ENCODE measurements at regions not wholly inside any gene's neighbourhood (a gene's known extent, or its start where the extent isn't known, plus 50 kb on each side); places are given as distances from the start of the nearest gene placed in this dataset.

- POLR2A ChIA-PET, result interaction anchor here (0.6 kb wide), 1 partner anchor 205 kb away, joined by 3 read pairs; no protein-coding TSS in a partner anchor
- intact Hi-C loops (cut with micrococcal nuclease), result no loop called here
- 0% methylated on average over 2 of the region's 2 CpGs for WGBS (ENCODE audit: insufficient coverage, low coverage, missing lambda C conversion rate)
- no peak for TF ChIP-seq ZBTB26 (CRISPR knock-in tag; IDR thresholded peaks at IDR 0.05)
- no peak for TF ChIP-seq MTA2 (IDR thresholded peaks at IDR 0.05; ENCODE audit: low read depth)
- TF ChIP-seq MXD1 (CRISPR knock-in tag; IDR thresholded peaks at IDR 0.05; ENCODE audit: borderline replicate concordance, poor library complexity, severe bottlenecking), result no peak
- no peak for TF ChIP-seq UBTF (IDR thresholded peaks at IDR 0.05; ENCODE audit: borderline replicate concordance in 1 of 2, low read depth in 2 of 2, low read length in 2 of 2)
- TF ChIP-seq, protein P1, sequence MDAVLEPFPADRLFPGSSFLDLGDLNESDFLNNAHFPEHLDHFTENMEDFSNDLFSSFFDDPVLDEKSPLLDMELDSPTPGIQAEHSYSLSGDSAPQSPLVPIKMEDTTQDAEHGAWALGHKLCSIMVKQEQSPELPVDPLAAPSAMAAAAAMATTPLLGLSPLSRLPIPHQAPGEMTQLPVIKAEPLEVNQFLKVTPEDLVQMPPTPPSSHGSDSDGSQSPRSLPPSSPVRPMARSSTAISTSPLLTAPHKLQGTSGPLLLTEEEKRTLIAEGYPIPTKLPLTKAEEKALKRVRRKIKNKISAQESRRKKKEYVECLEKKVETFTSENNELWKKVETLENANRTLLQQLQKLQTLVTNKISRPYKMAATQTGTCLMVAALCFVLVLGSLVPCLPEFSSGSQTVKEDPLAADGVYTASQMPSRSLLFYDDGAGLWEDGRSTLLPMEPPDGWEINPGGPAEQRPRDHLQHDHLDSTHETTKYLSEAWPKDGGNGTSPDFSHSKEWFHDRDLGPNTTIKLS (IDR thresholded peaks at IDR 0.05; ENCODE audit: borderline replicate concordance, low read depth), result no peak
- no peak for TF ChIP-seq STAG1 (CRISPR knock-in tag; IDR thresholded peaks at IDR 0.05; ENCODE audit: borderline replicate concordance)
- no peak for TF ChIP-seq SMAD3 (CRISPR knock-in tag; conservative IDR thresholded peaks at IDR 0.05)
- TF ChIP-seq STAT6 (CRISPR knock-in tag; IDR thresholded peaks at IDR 0.05), result no peak
- TF ChIP-seq BRCA1 (IDR thresholded peaks at IDR 0.05), result no peak
- no peak for TF ChIP-seq BRCA1 (CRISPR knock-in tag; IDR thresholded peaks at IDR 0.05)
- no peak for TF ChIP-seq CAMTA2 (CRISPR knock-in tag; conservative IDR thresholded peaks at IDR 0.05)
- no peak for TF ChIP-seq SAFB (IDR thresholded peaks at IDR 0.05; ENCODE audit: borderline replicate concordance, low read depth, low read length)
- no peak for TF ChIP-seq JUND (IDR thresholded peaks at IDR 0.05; ENCODE audit: borderline replicate concordance, low read depth, low read length)
- no peak for TF ChIP-seq JUND (tag; IDR thresholded peaks at IDR 0.05; ENCODE audit: borderline replicate concordance, low read depth, low read length)
- no peak for TF ChIP-seq STAT5A (IDR thresholded peaks at IDR 0.05; ENCODE audit: borderline replicate concordance, low read length)
- TF ChIP-seq MTA3 (IDR thresholded peaks at IDR 0.05; ENCODE audit: borderline replicate concordance), result no peak
Measured at GRCh38 chr4:106652095-106652494, 283.5 kb upstream of the GIMD1 start.

More at GRCh38 chr4:106652095-106652494, 283.5 kb upstream of the GIMD1 start:
- no TSS peak for BruUV-seq (replicated peaks)
- Histone ChIP-seq H3K4me3 (no peak overlapping the region), H3K4me2 (ENCODE audit: insufficient read depth, low read length) (no peak overlapping the region), H3K4me1 (replicated peaks in 1 of 2; ENCODE audit: control insufficient read depth in 2 of 2, insufficient read depth in 2 of 2, low read length in 2 of 2) (no peaks in the 10 kb centered on the region), H3K9me3 (replicated peaks; ENCODE audit: control insufficient read depth, insufficient read depth, low read depth, low read length) (no peaks in the 10 kb centered on the region), H2AFZ (ENCODE audit: low read depth, low read length) (no peak overlapping the region), H4K20me1 (replicated peaks; ENCODE audit: control insufficient read depth, insufficient read depth, low read length) (no peaks in the 10 kb centered on the region), H3K79me2 (ENCODE audit: control insufficient read depth, insufficient read depth, low read length) (no peaks in the 10 kb centered on the region), H3K9ac (ENCODE audit: insufficient read depth in 1 of 2, low read depth in 2 of 2, low read length in 2 of 2) (no peak overlapping the region), H3K27ac (ENCODE audit: extremely low read depth, low read depth, low read length) (no peak overlapping the region), H3K36me3 (ENCODE audit: control insufficient read depth, insufficient read depth, low read length) (no peaks in the 10 kb centered on the region), H3K9me1 (ENCODE audit: control insufficient read depth, insufficient read depth, low read length) (no peaks in the 10 kb centered on the region), H3K27me3 (ENCODE audit: control insufficient read depth in 2 of 2, insufficient read depth in 2 of 2, low read length in 2 of 2) (no peaks in the 10 kb centered on the region)
- no peak for FAIRE-seq
- ATAC-seq, result no peak
- CTCF ChIA-PET (ENCODE audit: low intra/inter-chr PET ratio), result no interaction called here
- no peak for DNase-seq (ENCODE audit: extremely low read depth in 1 of 4, low spot score in 3 of 4)
- in situ Hi-C loops (cut with MboI), result no loop called here
